CD4-positive, alpha-beta T cell (primary cell): ENCODE measurements at regions not wholly inside any gene's neighbourhood (a gene's known extent, or its start where the extent isn't known, plus 50 kb on each side); places are given as distances from the start of the nearest gene placed in this dataset.

Experiments
- ATAC-seq: fragments of 200-7000 bp; cut with Tn5 transposase; one replicate; pipeline ENCODE4 v1.10.0; 2022; ENCODE audit warnings: mild to moderate bottlenecking; ENCODE audit not compliant: poor library complexity
- CTCF ChIA-PET: fragments of 350-600 bp; sonication (Branson Sonifier 250); formaldehyde crosslinking; loops from one replicate; lab custom pipeline; 2021; ENCODE audit warnings: antibody characterized with exemption, inconsistent platforms; lab: Charles Lee
- POLR2A ChIA-PET: fragments of 350-600 bp; sonication (Branson Sonifier 250); formaldehyde crosslinking; loops from one replicate; lab custom pipeline; 2021; ENCODE audit warnings: antibody characterized with exemption, inconsistent platforms; lab: Charles Lee
- DNase-seq, 14 experiments: peaks; one replicate each; pipeline ENCODE4 v3.0.0-alpha.2; 2013 to 2020; ENCODE audit warnings: mixed read lengths in 2 of 14
- H3K27ac ChIP-seq, 2 donors: one replicate each; pipeline versions ENCODE4 v1.5.1 to v1.7.0; 2013; ENCODE audit warnings: low read length in 2 of 2, low read depth in 1 of 2, mild to moderate bottlenecking in 1 of 2
- H3K27me3 ChIP-seq, 2 experiments: 1 replicate in 1 of 2; 2 replicates in 1 of 2; pipeline versions ENCODE4 v1.6.1 to v1.7.0; 2013; ENCODE audit warnings: low read length in 2 of 2, control low read depth in 1 of 2, mild to moderate bottlenecking in 1 of 2, moderate library complexity in 1 of 2; ENCODE audit not compliant: insufficient read depth in 2 of 2, control insufficient read depth in 1 of 2
- H3K36me3 ChIP-seq: one replicate; pipeline ENCODE4 v1.6.1; 2013; ENCODE audit warnings: low read length, control low read depth; ENCODE audit not compliant: insufficient read depth
- H3K4me1 ChIP-seq: one replicate; pipeline ENCODE4 v1.6.1; 2013; ENCODE audit warnings: low read length, control low read depth; ENCODE audit not compliant: insufficient read depth
- H3K4me3 ChIP-seq: one replicate; pipeline ENCODE4 v1.5.1; 2013; ENCODE audit warnings: mild to moderate bottlenecking, low read length, moderate library complexity
- H3K9me3 ChIP-seq, 2 experiments: 1 replicate in 1 of 2; 2 replicates in 1 of 2; pipeline versions ENCODE4 v1.6.1 to v1.7.0; 2013; ENCODE audit warnings: low read length in 2 of 2, mild to moderate bottlenecking in 2 of 2, control low read depth in 1 of 2, moderate library complexity in 1 of 2; ENCODE audit not compliant: control insufficient read depth in 1 of 2, insufficient read depth in 1 of 2
- H3K27ac Mint-ChIP-seq: one replicate; pipeline ENCODE4 v1.8.0; 2020; ENCODE audit warnings: mixed read lengths
- H3K27me3 Mint-ChIP-seq: one replicate; pipeline ENCODE4 v1.8.0; 2021; ENCODE audit warnings: mixed read lengths
- H3K36me3 Mint-ChIP-seq: one replicate; pipeline ENCODE4 v1.8.0; 2021; ENCODE audit warnings: low read depth, mixed read lengths
- H3K4me1 Mint-ChIP-seq: one replicate; pipeline ENCODE4 v1.8.0; 2021; ENCODE audit warnings: low read depth, mixed read lengths
- H3K4me3 Mint-ChIP-seq: one replicate; pipeline ENCODE4 v1.8.0; 2020; ENCODE audit warnings: mild to moderate bottlenecking, mixed read lengths
- H3K9me3 Mint-ChIP-seq: one replicate; pipeline ENCODE4 v1.8.0; 2020; ENCODE audit warnings: mixed read lengths
- CTCF ChIP-seq: fragments of 200-600 bp; IDR thresholded peaks from one replicate; pipeline ENCODE4 v1.8.0; 2022; ENCODE audit warnings: antibody characterized with exemption, mild to moderate bottlenecking
- intact Hi-C, 2 experiments: fragments of 100-400 bp; cut with DNase I in 1 of 2; cut with micrococcal nuclease in 1 of 2; formaldehyde crosslinking; loops; one replicate each; pipeline versions ENCODE4 v1.15.1 to v1.9.0; 2023 to 2025; cut with DNase I, micrococcal nuclease

- no peak for TF ChIP-seq CTCF
- no peaks in the 10 kb centered on the region for H3K27me3 Mint-ChIP-seq
- no peak overlapping the region for H3K27ac ChIP-seq
- no peak overlapping the region for H3K27ac Mint-ChIP-seq
- H3K9me3 Mint-ChIP-seq: peaks cover 2% of the 10 kb centered on the region
- no peaks in the 10 kb centered on the region for H3K36me3 ChIP-seq
- H3K27me3 ChIP-seq: no peaks in the 10 kb centered on the region
- DNase-seq (no peak), ATAC-seq (no peak)
- H3K4me3 Mint-ChIP-seq: no peak overlapping the region
- H3K4me1 Mint-ChIP-seq: no peaks in the 10 kb centered on the region
- POLR2A ChIA-PET: no interaction called here
- no peaks in the 10 kb centered on the region for H3K4me1 ChIP-seq
- H3K9me3 ChIP-seq: no peaks in the 10 kb centered on the region
- CTCF ChIA-PET: no interaction called here
- no peak overlapping the region for H3K4me3 ChIP-seq
- no peaks in the 10 kb centered on the region for H3K36me3 Mint-ChIP-seq
- intact Hi-C loops: no loop called here
Measured at GRCh38 chr5:124139477-124139876, 607.0 kb downstream of the ZNF608 start.

GRCh38 chr5:124136609-124137008 lies 609.8 kb downstream of the ZNF608 start:
- intact Hi-C loops: no loop called here

GRCh38 chr5:124134941-124135340 lies 611.5 kb downstream of the ZNF608 start:
- intact Hi-C loops: no loop called here
- H3K4me3 ChIP-seq: no peak overlapping the region
- Mint-ChIP-seq H3K4me1 (no peaks in the 10 kb centered on the region), H3K27ac (no peak overlapping the region), H3K36me3 (no peaks in the 10 kb centered on the region), H3K4me3 (no peak overlapping the region), H3K27me3 (no peaks in the 10 kb centered on the region), H3K9me3 (peaks cover 2% of the 10 kb centered on the region)
- DNase-seq (no peak), ATAC-seq (no peak)
- H3K27ac ChIP-seq: no peak overlapping the region
- no peaks in the 10 kb centered on the region for H3K36me3 ChIP-seq
- H3K4me1 ChIP-seq: no peaks in the 10 kb centered on the region
- ChIA-PET POLR2A (no interaction called here), CTCF (no interaction called here)
- peaks cover 0 to 3% of the 10 kb centered on the region in 2 experiments for H3K9me3 ChIP-seq
- no peak for TF ChIP-seq CTCF
- no peaks in the 10 kb centered on the region for H3K27me3 ChIP-seq

More at GRCh38 chr5:124136609-124137008, 609.8 kb downstream of the ZNF608 start:
- H3K4me3 ChIP-seq: no peak overlapping the region
- TF ChIP-seq CTCF: no peak
- Mint-ChIP-seq H3K36me3 (no peaks in the 10 kb centered on the region), H3K27me3 (no peaks in the 10 kb centered on the region), H3K4me1 (no peaks in the 10 kb centered on the region), H3K4me3 (no peak overlapping the region), H3K9me3 (peaks cover 2% of the 10 kb centered on the region), H3K27ac (no peak overlapping the region)
- H3K27ac ChIP-seq: no peak overlapping the region
- DNase-seq (no peak), ATAC-seq (no peak)
- H3K9me3 ChIP-seq: no peaks in the 10 kb centered on the region
- H3K4me1 ChIP-seq: no peaks in the 10 kb centered on the region
- no peaks in the 10 kb centered on the region for H3K36me3 ChIP-seq
- no peaks in the 10 kb centered on the region for H3K27me3 ChIP-seq
- CTCF ChIA-PET: no interaction called here
- POLR2A ChIA-PET: no interaction called here
